ENCODE measurements at regions not wholly inside any gene's neighbourhood (a gene's known extent, or its start where the extent isn't known, plus 50 kb on each side); places are given as distances from the start of the nearest gene placed in this dataset.

- TF ChIP-seq CTCF (IDR thresholded peaks at IDR 0.05) = no peak
- TF ChIP-seq POLR2A (IDR thresholded peaks at IDR 0.05) = no peak
- H3K27ac ChIP-seq = no peak overlapping the region
- DNase-seq (no peak), ATAC-seq (no peak)
- no peak overlapping the region for H3K4me3 ChIP-seq
- H3K9me3 ChIP-seq = no peaks in the 10 kb centered on the region
- H3K36me3 ChIP-seq = no peaks in the 10 kb centered on the region
- WGBS, 4 donors = 70 to 87% (median 78%) methylated on average over 1 of the region's 1 CpG
- H3K27me3 ChIP-seq = no peaks in the 10 kb centered on the region
- intact Hi-C loops (cut with DNase I) = no loop called here
- H3K4me1 ChIP-seq = peaks cover 0 to 6% (median 0%) of the 10 kb centered on the region in 12 donors
Observed at GRCh38 chr3:66585520-66586095, 84.8 kb upstream of the LRIG1 start.

GRCh38 chr3:66586853-66587252 lies 86.0 kb upstream of the LRIG1 start:
- 90 to 98% (median 93%) methylated on average over 3 of the region's 3 CpGs for WGBS, 4 donors
- no peak for ATAC-seq
- Histone ChIP-seq H3K27ac (no peak overlapping the region), H3K4me1 (peaks cover 0 to 6% (median 0%) of the 10 kb centered on the region in 12 donors), H3K27me3 (no peaks in the 10 kb centered on the region), H3K9me3 (no peaks in the 10 kb centered on the region), H3K36me3 (no peaks in the 10 kb centered on the region), H3K4me3 (no peak overlapping the region)
- TF ChIP-seq POLR2A (IDR thresholded peaks at IDR 0.05) (no peak), CTCF (IDR thresholded peaks at IDR 0.05) (no peak)
- intact Hi-C loops (cut with DNase I) = no loop called here
- no peak for DNase-seq

GRCh38 chr3:66588340-66588847 lies 87.6 kb upstream of the LRIG1 start:
- Histone ChIP-seq H3K27me3 (no peaks in the 10 kb centered on the region), H3K4me3 (no peak overlapping the region), H3K4me1 (peaks cover 0 to 6% (median 0%) of the 10 kb centered on the region in 12 donors), H3K27ac (no peak overlapping the region), H3K36me3 (no peaks in the 10 kb centered on the region), H3K9me3 (no peaks in the 10 kb centered on the region)
- 84 to 90% (median 87%) methylated on average over 3 of the region's 3 CpGs for WGBS, 4 donors
- TF ChIP-seq POLR2A (IDR thresholded peaks at IDR 0.05) (no peak), CTCF (IDR thresholded peaks at IDR 0.05) (no peak)
- ATAC-seq (no peak), DNase-seq (no peak)
- intact Hi-C loops (cut with DNase I) = no loop called here

GRCh38 chr3:66592016-66592761 lies 91.4 kb upstream of the LRIG1 start:
- no peaks in the 10 kb centered on the region for H3K4me1 ChIP-seq
- intact Hi-C loops (cut with DNase I) = no loop called here
- TF ChIP-seq CTCF (IDR thresholded peaks at IDR 0.05) (no peak), POLR2A (IDR thresholded peaks at IDR 0.05) (no peak)
- H3K27ac ChIP-seq = no peak overlapping the region
- WGBS, 4 donors = 69 to 80% (median 72%) methylated on average over 6 of the region's 6 CpGs
- no peaks in the 10 kb centered on the region for H3K9me3 ChIP-seq
- H3K27me3 ChIP-seq = no peaks in the 10 kb centered on the region
- peak overlapping the region in 2 of 12 donors; percentile 1 to 4 for H3K4me3 ChIP-seq
- ATAC-seq (no peak), DNase-seq (no peak)
- no peaks in the 10 kb centered on the region for H3K36me3 ChIP-seq

Measured in heart left ventricle (tissue), 16 donors.